GM23338 (cell line): ENCODE measurements at regions not wholly inside any gene's neighbourhood (a gene's known extent, or its start where the extent isn't known, plus 50 kb on each side); places are given as distances from the start of the nearest gene placed in this dataset.

Experiments used
- ATAC-seq: fragments of 200-7000 bp; cut with Tn5 transposase; 3 replicates; pipeline ENCODE4 v1.9.1; 2020
- DNase-seq: peaks from one replicate; pipeline ENCODE4 v3.0.0-alpha.2; 2015; ENCODE audit warnings: low spot score
- H2AFZ ChIP-seq: fragments of 200-600 bp; sonication (generic); 2 replicates; pipeline ENCODE4 v1.8.0; 2016; ENCODE audit warnings: antibody characterized with exemption, mild to moderate bottlenecking, moderate library complexity
- H3F3A ChIP-seq: fragments of 200-600 bp; sonication (generic); replicated peaks from 2 replicates; pipeline ENCODE4 v1.8.0; 2017; ENCODE audit warnings: antibody characterized with exemption, mixed run types, low read depth
- H3K27ac ChIP-seq: fragments of 200-600 bp; sonication (generic); 2 replicates; pipeline ENCODE4 v1.6.1; 2016; ENCODE audit warnings: low read depth
- H3K27me3 ChIP-seq: fragments of 200-600 bp; sonication (generic); 2 replicates; pipeline ENCODE4 v1.8.0; 2016; ENCODE audit warnings: mild to moderate bottlenecking, mixed run types, moderate library complexity; ENCODE audit not compliant: insufficient read depth
- H3K36me3 ChIP-seq: fragments of 200-600 bp; sonication (generic); 2 replicates; pipeline ENCODE4 v1.8.0; 2016; ENCODE audit warnings: mild to moderate bottlenecking; ENCODE audit not compliant: insufficient read depth
- H3K4me1 ChIP-seq: fragments of 200-600 bp; sonication (generic); 2 replicates; pipeline ENCODE4 v1.8.0; 2016; ENCODE audit warnings: mild to moderate bottlenecking, moderate library complexity; ENCODE audit not compliant: insufficient read depth
- H3K4me2 ChIP-seq: fragments of 200-600 bp; sonication (generic); 2 replicates; pipeline ENCODE4 v1.7.1; 2017; ENCODE audit warnings: mixed run types
- H3K4me3 ChIP-seq: fragments of 200-600 bp; sonication (generic); 2 replicates; pipeline ENCODE4 v1.6.1; 2016; ENCODE audit warnings: mixed run types
- H3K79me2 ChIP-seq: fragments of 200-600 bp; sonication (generic); replicated peaks from 2 replicates; pipeline ENCODE4 v1.8.0; 2017; ENCODE audit warnings: mild to moderate bottlenecking; ENCODE audit not compliant: insufficient read depth
- H3K9me2 ChIP-seq: fragments of 200-600 bp; sonication (generic); 2 replicates; pipeline ENCODE4 v1.8.0; 2017; ENCODE audit not compliant: insufficient read depth
- H4K20me1 ChIP-seq: fragments of 200-600 bp; sonication (generic); replicated peaks from 2 replicates; pipeline ENCODE4 v1.8.0; 2017; ENCODE audit warnings: mild to moderate bottlenecking; ENCODE audit not compliant: insufficient read depth
- H3K27ac Mint-ChIP-seq: 2 replicates; pipeline ENCODE4 v1.8.0; 2020; ENCODE audit warnings: inconsistent platforms, mild to moderate bottlenecking, moderate library complexity, mixed read lengths
- H3K27me3 Mint-ChIP-seq: 3 replicates; pipeline ENCODE4 v1.8.0; 2022; ENCODE audit warnings: low read depth, mild to moderate bottlenecking, moderate library complexity, mixed read lengths, inconsistent platforms; ENCODE audit not compliant: insufficient read depth, poor library complexity
- H3K36me3 Mint-ChIP-seq: 3 replicates; pipeline ENCODE4 v1.8.0; 2021; ENCODE audit warnings: low read depth, mild to moderate bottlenecking, inconsistent platforms, moderate library complexity, mixed read lengths
- H3K4me1 Mint-ChIP-seq: 3 replicates; pipeline ENCODE4 v1.8.0; 2020; ENCODE audit warnings: mild to moderate bottlenecking, inconsistent platforms, mixed read lengths
- H3K4me3 Mint-ChIP-seq: 3 replicates; pipeline ENCODE4 v1.8.0; 2021; ENCODE audit warnings: moderate library complexity, mild to moderate bottlenecking, inconsistent platforms, mixed read lengths
- H3K9me3 Mint-ChIP-seq: 3 replicates; pipeline ENCODE4 v1.8.0; 2020; ENCODE audit warnings: moderate library complexity, mild to moderate bottlenecking, inconsistent platforms, mixed read lengths
- EZH2 ChIP-seq: fragments of 200-600 bp; sonication (generic); IDR thresholded peaks from one replicate; pipeline ENCODE4 v1.8.0; 2017; ENCODE audit warnings: antibody characterized with exemption, mild to moderate bottlenecking, low read depth; ENCODE audit not compliant: unreplicated experiment
- POLR2AphosphoS5 ChIP-seq: IDR thresholded peaks from 2 replicates; pipeline ENCODE4 v1.6.1; 2016; ENCODE audit warnings: antibody characterized with exemption, low read depth
- REST ChIP-seq: IDR thresholded peaks from one replicate; pipeline ENCODE4 v1.6.1; 2018; ENCODE audit warnings: antibody characterized with exemption; ENCODE audit not compliant: unreplicated experiment
- ZNF114 ChIP-seq: fragments of 250-450 bp; sonication (Bioruptor Pico); IDR thresholded peaks from 2 replicates; pipeline ENCODE4 v1.5.0; 2020; ENCODE audit warnings: mild to moderate bottlenecking, moderate library complexity
- ZNF331 ChIP-seq: fragments of 250-450 bp; sonication (Bioruptor Pico); IDR thresholded peaks from 2 replicates; pipeline ENCODE4 v1.5.0; 2020; ENCODE audit warnings: low read depth, mild to moderate bottlenecking, moderate library complexity
- TF ChIP-seq, protein P1 (sequence below), 2 experiments: fragments of 200-600 bp in 1 of 2; sonication (generic) in 1 of 2; conservative IDR thresholded peaks; 2 replicates each; pipeline versions ENCODE4 v1.5.1 to v1.6.1; 2016 to 2017; ENCODE audit warnings: antibody characterized with exemption in 2 of 2, low read depth in 2 of 2, mild to moderate bottlenecking in 2 of 2, moderate library complexity in 1 of 2
- TF ChIP-seq, protein P2 (sequence below): fragments of 250-450 bp; sonication (Bioruptor Pico); IDR thresholded peaks from 2 replicates; pipeline ENCODE4 v1.5.0; 2020; ENCODE audit warnings: mild to moderate bottlenecking, moderate library complexity

DNA sequence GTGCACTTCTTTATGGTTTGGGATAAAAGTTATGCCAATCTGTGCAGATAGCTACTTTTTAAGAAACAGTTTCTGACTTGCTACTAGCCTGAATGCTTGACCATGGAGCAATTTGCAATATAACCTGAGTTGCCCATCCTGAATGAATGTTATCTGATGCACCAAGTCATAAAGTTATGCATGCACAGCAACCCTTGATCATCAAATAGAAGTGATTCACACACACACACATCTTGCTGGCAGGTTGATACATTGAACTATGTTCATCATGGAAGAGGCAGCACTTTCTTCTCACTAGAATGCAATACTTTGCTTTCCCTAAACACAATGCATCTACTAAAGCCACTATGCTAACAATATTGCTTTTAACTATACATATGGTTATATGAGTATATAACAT lies 311.5 kb downstream of the RFC3 start:
- no peaks in the 10 kb centered on the region for H3K27me3 Mint-ChIP-seq
- Histone ChIP-seq H3K9me2 (peaks cover 3% of the 10 kb centered on the region; the same call in 1 of the 2 replicates), H3K27me3 (no peaks in the 10 kb centered on the region), H3K36me3 (no peaks in the 10 kb centered on the region), H2AFZ (no peak overlapping the region), H3K79me2 (no peaks in the 10 kb centered on the region), H4K20me1 (no peaks in the 10 kb centered on the region), H3F3A (no peaks in the 10 kb centered on the region), H3K4me2 (no peak overlapping the region), H3K27ac (no peak overlapping the region), H3K4me3 (no peak overlapping the region), H3K4me1 (peaks cover 47% of the 10 kb centered on the region)
- ATAC-seq, result no peak
- peaks cover 35% of the 10 kb centered on the region for H3K4me1 Mint-ChIP-seq
- DNase-seq, result no peak
- H3K27ac Mint-ChIP-seq, result no peak overlapping the region
- no peak overlapping the region for H3K4me3 Mint-ChIP-seq
- no peaks in the 10 kb centered on the region for H3K36me3 Mint-ChIP-seq
- H3K9me3 Mint-ChIP-seq, result no peaks in the 10 kb centered on the region
- TF ChIP-seq, protein P1, sequence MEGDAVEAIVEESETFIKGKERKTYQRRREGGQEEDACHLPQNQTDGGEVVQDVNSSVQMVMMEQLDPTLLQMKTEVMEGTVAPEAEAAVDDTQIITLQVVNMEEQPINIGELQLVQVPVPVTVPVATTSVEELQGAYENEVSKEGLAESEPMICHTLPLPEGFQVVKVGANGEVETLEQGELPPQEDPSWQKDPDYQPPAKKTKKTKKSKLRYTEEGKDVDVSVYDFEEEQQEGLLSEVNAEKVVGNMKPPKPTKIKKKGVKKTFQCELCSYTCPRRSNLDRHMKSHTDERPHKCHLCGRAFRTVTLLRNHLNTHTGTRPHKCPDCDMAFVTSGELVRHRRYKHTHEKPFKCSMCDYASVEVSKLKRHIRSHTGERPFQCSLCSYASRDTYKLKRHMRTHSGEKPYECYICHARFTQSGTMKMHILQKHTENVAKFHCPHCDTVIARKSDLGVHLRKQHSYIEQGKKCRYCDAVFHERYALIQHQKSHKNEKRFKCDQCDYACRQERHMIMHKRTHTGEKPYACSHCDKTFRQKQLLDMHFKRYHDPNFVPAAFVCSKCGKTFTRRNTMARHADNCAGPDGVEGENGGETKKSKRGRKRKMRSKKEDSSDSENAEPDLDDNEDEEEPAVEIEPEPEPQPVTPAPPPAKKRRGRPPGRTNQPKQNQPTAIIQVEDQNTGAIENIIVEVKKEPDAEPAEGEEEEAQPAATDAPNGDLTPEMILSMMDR (conservative IDR thresholded peaks at IDR 0.05; ENCODE audit: low read depth in 2 of 2), result no peak
- TF ChIP-seq POLR2AphosphoS5 (no peak), ZNF114 (CRISPR knock-in tag) (no peak), EZH2 (no peak), ZNF331 (CRISPR knock-in tag) (no peak), REST (no peak)

GRCh38 chr13:34137200-34137599 lies 319.3 kb downstream of the RFC3 start:
- TF ChIP-seq, protein P2, sequence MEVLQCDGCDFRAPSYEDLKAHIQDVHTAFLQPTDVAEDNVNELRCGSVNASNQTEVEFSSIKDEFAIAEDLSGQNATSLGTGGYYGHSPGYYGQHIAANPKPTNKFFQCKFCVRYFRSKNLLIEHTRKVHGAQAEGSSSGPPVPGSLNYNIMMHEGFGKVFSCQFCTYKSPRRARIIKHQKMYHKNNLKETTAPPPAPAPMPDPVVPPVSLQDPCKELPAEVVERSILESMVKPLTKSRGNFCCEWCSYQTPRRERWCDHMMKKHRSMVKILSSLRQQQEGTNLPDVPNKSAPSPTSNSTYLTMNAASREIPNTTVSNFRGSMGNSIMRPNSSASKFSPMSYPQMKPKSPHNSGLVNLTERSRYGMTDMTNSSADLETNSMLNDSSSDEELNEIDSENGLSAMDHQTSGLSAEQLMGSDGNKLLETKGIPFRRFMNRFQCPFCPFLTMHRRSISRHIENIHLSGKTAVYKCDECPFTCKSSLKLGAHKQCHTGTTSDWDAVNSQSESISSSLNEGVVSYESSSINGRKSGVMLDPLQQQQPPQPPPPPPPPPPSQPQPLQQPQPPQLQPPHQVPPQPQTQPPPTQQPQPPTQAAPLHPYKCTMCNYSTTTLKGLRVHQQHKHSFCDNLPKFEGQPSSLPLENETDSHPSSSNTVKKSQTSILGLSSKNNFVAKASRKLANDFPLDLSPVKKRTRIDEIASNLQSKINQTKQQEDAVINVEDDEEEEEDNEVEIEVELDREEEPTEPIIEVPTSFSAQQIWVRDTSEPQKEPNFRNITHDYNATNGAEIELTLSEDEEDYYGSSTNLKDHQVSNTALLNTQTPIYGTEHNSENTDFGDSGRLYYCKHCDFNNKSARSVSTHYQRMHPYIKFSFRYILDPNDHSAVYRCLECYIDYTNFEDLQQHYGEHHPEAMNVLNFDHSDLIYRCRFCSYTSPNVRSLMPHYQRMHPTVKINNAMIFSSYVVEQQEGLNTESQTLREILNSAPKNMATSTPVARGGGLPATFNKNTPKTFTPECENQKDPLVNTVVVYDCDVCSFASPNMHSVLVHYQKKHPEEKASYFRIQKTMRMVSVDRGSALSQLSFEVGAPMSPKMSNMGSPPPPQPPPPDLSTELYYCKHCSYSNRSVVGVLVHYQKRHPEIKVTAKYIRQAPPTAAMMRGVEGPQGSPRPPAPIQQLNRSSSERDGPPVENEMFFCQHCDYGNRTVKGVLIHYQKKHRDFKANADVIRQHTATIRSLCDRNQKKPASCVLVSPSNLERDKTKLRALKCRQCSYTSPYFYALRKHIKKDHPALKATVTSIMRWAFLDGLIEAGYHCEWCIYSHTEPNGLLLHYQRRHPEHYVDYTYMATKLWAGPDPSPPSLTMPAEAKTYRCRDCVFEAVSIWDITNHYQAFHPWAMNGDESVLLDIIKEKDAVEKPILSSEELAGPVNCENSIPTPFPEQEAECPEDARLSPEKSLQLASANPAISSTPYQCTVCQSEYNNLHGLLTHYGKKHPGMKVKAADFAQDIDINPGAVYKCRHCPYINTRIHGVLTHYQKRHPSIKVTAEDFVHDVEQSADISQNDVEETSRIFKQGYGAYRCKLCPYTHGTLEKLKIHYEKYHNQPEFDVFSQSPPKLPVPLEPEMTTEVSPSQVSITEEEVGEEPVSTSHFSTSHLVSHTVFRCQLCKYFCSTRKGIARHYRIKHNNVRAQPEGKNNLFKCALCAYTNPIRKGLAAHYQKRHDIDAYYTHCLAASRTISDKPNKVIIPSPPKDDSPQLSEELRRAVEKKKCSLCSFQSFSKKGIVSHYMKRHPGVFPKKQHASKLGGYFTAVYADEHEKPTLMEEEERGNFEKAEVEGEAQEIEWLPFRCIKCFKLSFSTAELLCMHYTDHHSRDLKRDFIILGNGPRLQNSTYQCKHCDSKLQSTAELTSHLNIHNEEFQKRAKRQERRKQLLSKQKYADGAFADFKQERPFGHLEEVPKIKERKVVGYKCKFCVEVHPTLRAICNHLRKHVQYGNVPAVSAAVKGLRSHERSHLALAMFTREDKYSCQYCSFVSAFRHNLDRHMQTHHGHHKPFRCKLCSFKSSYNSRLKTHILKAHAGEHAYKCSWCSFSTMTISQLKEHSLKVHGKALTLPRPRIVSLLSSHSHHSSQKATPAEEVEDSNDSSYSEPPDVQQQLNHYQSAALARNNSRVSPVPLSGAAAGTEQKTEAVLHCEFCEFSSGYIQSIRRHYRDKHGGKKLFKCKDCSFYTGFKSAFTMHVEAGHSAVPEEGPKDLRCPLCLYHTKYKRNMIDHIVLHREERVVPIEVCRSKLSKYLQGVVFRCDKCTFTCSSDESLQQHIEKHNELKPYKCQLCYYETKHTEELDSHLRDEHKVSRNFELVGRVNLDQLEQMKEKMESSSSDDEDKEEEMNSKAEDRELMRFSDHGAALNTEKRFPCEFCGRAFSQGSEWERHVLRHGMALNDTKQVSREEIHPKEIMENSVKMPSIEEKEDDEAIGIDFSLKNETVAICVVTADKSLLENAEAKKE (CRISPR knock-in tag), result no peak
- no peaks in the 10 kb centered on the region for H3K9me2 ChIP-seq
- H3K27me3 ChIP-seq, result no peaks in the 10 kb centered on the region
- H3K9me3 Mint-ChIP-seq, result no peaks in the 10 kb centered on the region
- H3K27ac Mint-ChIP-seq, result no peak overlapping the region
- H3K79me2 ChIP-seq, result no peaks in the 10 kb centered on the region
- no peak overlapping the region for H2AFZ ChIP-seq
- H3K4me2 ChIP-seq, result no peak overlapping the region
- no peak overlapping the region for H3K4me3 Mint-ChIP-seq
- no peaks in the 10 kb centered on the region for H4K20me1 ChIP-seq
- H3F3A ChIP-seq, result no peaks in the 10 kb centered on the region
- peaks cover 20% of the 10 kb centered on the region for H3K4me1 ChIP-seq
- H3K27ac ChIP-seq, result no peak overlapping the region
- peaks cover 12% of the 10 kb centered on the region for H3K4me1 Mint-ChIP-seq
- no peaks in the 10 kb centered on the region for H3K36me3 ChIP-seq
- H3K4me3 ChIP-seq, result no peak overlapping the region
- DNase-seq (no peak), ATAC-seq (no peak)
- H3K27me3 Mint-ChIP-seq, result no peaks in the 10 kb centered on the region
- H3K36me3 Mint-ChIP-seq, result no peaks in the 10 kb centered on the region
